Smooth muscle cell (in vitro differentiated cells): ENCODE measurements at regions not wholly inside any gene's neighbourhood (a gene's known extent, or its start where the extent isn't known, plus 50 kb on each side); places are given as distances from the start of the nearest gene placed in this dataset.

Source experiments
- DNase-seq: peaks from one replicate; lab custom pipeline; 2025; ENCODE audit not compliant: unreplicated experiment; lab: John Stamatoyannopoulos, UW
- H2AFZ ChIP-seq: fragments of 200-600 bp; sonication (generic); 2 replicates; pipeline ENCODE4 v1.6.0; 2016; ENCODE audit warnings: antibody characterized with exemption, low read depth, mild to moderate bottlenecking
- H3F3A ChIP-seq: fragments of 200-600 bp; sonication (generic); 2 replicates; pipeline ENCODE4 v1.6.0; 2017; ENCODE audit warnings: antibody characterized with exemption, low read depth
- H3K27ac ChIP-seq: fragments of 200-600 bp; sonication (generic); 2 replicates; pipeline ENCODE4 v1.5.1; 2016; ENCODE audit warnings: low read depth, mild to moderate bottlenecking
- H3K27me3 ChIP-seq: fragments of 200-600 bp; sonication (generic); 2 replicates; pipeline ENCODE4 v1.6.1; 2016; ENCODE audit warnings: low read depth, mild to moderate bottlenecking
- H3K36me3 ChIP-seq: fragments of 200-600 bp; sonication (generic); 2 replicates; pipeline ENCODE4 v1.5.1; 2016; ENCODE audit warnings: low read depth
- H3K4me1 ChIP-seq: fragments of 200-600 bp; sonication (generic); 2 replicates; pipeline ENCODE4 v1.5.1; 2016; ENCODE audit warnings: low read depth
- H3K4me2 ChIP-seq: fragments of 200-600 bp; sonication (generic); 2 replicates; pipeline ENCODE4 v1.6.0; 2016; ENCODE audit warnings: mild to moderate bottlenecking
- H3K4me3 ChIP-seq: fragments of 200-600 bp; sonication (generic); 2 replicates; pipeline ENCODE4 v1.5.1; 2016; ENCODE audit warnings: mild to moderate bottlenecking
- H3K79me2 ChIP-seq: fragments of 200-600 bp; sonication (generic); 2 replicates; pipeline ENCODE4 v1.6.0; 2016; ENCODE audit warnings: low read depth, mild to moderate bottlenecking
- H3K9ac ChIP-seq: fragments of 200-600 bp; sonication (generic); 2 replicates; pipeline ENCODE4 v1.6.0; 2016; ENCODE audit warnings: low read depth
- H3K9me3 ChIP-seq: fragments of 200-600 bp; sonication (generic); replicated peaks from 2 replicates; pipeline ENCODE4 v1.5.1; 2016; ENCODE audit warnings: low read depth
- H4K20me1 ChIP-seq: fragments of 200-600 bp; sonication (generic); 2 replicates; pipeline ENCODE4 v1.6.0; 2016; ENCODE audit warnings: low read depth
- WGBS: methylation state at CpG from one replicate; pipeline ENCODE4 v1.1.7; 2016; ENCODE audit warnings: low lambda C conversion rate; 5-methylcytosine and 5-hydroxymethylcytosine counted together
- TF ChIP-seq, protein P1 (sequence below): fragments of 200-600 bp; sonication (generic); IDR thresholded peaks from 2 replicates; pipeline ENCODE4 v1.5.1; 2017; ENCODE audit warnings: borderline replicate concordance, mild to moderate bottlenecking, antibody characterized with exemption; ENCODE audit not compliant: insufficient read depth, poor library complexity, severe bottlenecking

DNA sequence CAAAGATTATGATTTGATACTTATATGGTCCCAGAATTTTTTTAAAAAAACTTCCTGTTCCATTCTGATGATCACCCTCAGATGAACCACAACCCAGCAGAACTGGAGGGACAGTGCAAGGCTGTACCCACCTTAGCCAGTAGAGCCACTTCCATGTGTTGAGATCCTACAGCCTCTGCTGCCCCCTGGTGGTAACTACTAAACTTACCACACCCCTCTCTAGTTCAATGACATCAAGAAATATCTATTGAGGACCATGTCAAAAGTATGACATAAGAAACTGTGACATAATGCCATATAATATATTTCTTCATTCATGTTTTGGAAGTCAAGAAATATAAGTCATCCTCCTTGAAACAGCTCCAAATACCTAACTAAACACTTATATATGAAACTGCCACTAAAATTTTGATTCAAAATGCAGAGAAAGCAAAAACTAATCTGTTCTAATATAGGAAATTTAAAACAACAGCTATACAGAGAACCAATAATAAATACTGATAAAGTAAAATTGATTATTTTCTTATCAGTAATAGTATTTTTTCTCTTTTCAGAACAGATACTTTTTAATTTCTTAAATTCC is 412.6 kb downstream of the KCTD12 start:
- Histone ChIP-seq H2AFZ (peak overlapping the region; percentile 30), H3K9ac (no peak overlapping the region), H3K27me3 (no peaks in the 10 kb centered on the region), H4K20me1 (no peaks in the 10 kb centered on the region), H3F3A (no peaks in the 10 kb centered on the region), H3K27ac (peak overlapping the region; percentile 2), H3K4me2 (no peak overlapping the region), H3K36me3 (no peaks in the 10 kb centered on the region), H3K9me3 (no peaks in the 10 kb centered on the region), H3K4me3 (no peak overlapping the region), H3K4me1 (no peaks in the 10 kb centered on the region), H3K79me2 (no peaks in the 10 kb centered on the region)
- TF ChIP-seq, protein P1, sequence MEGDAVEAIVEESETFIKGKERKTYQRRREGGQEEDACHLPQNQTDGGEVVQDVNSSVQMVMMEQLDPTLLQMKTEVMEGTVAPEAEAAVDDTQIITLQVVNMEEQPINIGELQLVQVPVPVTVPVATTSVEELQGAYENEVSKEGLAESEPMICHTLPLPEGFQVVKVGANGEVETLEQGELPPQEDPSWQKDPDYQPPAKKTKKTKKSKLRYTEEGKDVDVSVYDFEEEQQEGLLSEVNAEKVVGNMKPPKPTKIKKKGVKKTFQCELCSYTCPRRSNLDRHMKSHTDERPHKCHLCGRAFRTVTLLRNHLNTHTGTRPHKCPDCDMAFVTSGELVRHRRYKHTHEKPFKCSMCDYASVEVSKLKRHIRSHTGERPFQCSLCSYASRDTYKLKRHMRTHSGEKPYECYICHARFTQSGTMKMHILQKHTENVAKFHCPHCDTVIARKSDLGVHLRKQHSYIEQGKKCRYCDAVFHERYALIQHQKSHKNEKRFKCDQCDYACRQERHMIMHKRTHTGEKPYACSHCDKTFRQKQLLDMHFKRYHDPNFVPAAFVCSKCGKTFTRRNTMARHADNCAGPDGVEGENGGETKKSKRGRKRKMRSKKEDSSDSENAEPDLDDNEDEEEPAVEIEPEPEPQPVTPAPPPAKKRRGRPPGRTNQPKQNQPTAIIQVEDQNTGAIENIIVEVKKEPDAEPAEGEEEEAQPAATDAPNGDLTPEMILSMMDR, result peak; percentile 86
- peak; percentile 14 for DNase-seq

DNA sequence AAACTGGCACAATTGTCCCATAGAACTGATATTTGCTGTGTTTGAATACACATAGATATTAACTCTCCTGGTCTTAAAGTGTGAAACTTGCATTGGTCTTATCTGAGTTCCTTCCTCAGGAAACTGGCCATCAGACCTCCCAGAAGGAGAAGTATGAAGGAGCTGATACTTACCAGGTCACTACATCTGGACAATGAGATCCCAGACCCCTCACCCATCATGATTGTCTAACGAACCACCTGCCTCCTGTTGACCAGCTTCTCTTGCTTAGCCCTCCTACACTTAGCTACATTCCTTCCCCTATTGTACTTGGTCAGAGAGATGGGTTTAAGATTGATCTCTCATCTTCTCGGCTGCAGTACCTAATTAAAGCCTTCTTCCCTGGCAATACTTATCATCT is 413.3 kb downstream of the KCTD12 start:
- no peaks in the 10 kb centered on the region for H3K4me1 ChIP-seq
- H3K9ac ChIP-seq, result no peak overlapping the region
- H3K27ac ChIP-seq, result no peak overlapping the region
- WGBS, result 90% methylated on average over 2 of the region's 2 CpGs
- H3K4me2 ChIP-seq, result no peak overlapping the region
- H4K20me1 ChIP-seq, result no peaks in the 10 kb centered on the region
- no peak overlapping the region for H3K4me3 ChIP-seq
- H3K27me3 ChIP-seq, result no peaks in the 10 kb centered on the region
- no peaks in the 10 kb centered on the region for H3F3A ChIP-seq
- no peaks in the 10 kb centered on the region for H3K36me3 ChIP-seq
- DNase-seq, result no peak
- H3K79me2 ChIP-seq, result no peaks in the 10 kb centered on the region
- no peaks in the 10 kb centered on the region for H3K9me3 ChIP-seq
- TF ChIP-seq, protein P1, result no peak
- H2AFZ ChIP-seq, result no peak overlapping the region

DNA sequence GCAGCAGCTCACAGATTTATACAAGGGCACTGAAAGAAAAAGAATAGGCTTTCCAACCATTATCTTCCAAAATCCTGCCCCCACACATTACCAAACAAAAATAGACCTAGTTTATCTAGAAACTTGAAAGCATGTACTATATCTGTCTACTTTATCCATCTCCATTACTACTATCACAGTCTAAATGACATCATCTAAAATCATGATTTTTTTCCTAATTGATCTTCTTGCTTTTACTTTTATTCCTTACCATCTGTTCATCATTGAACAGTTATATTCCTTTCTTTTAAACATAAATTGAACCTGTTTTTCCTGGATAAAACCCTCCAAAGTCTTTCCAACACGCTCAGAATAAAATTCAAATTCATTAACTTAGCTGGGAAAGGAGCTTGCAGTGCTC is 414.7 kb downstream of the KCTD12 start:
- H3K9me3 ChIP-seq, result no peaks in the 10 kb centered on the region
- DNase-seq, result no peak
- no peak overlapping the region for H3K9ac ChIP-seq
- H2AFZ ChIP-seq, result peak overlapping the region; percentile 65
- TF ChIP-seq, protein P1, result no peak
- H3K27me3 ChIP-seq, result no peaks in the 10 kb centered on the region
- H4K20me1 ChIP-seq, result no peaks in the 10 kb centered on the region
- no peaks in the 10 kb centered on the region for H3K4me1 ChIP-seq
- whole genome bisulfite sequencing, result 97% methylated on average over 1 of the region's 1 CpG
- H3K27ac ChIP-seq, result no peak overlapping the region
- H3K79me2 ChIP-seq, result no peaks in the 10 kb centered on the region
- H3K36me3 ChIP-seq, result no peaks in the 10 kb centered on the region
- no peak overlapping the region for H3K4me2 ChIP-seq
- H3F3A ChIP-seq, result peaks cover 6% of the 10 kb centered on the region
- no peak overlapping the region for H3K4me3 ChIP-seq

DNA sequence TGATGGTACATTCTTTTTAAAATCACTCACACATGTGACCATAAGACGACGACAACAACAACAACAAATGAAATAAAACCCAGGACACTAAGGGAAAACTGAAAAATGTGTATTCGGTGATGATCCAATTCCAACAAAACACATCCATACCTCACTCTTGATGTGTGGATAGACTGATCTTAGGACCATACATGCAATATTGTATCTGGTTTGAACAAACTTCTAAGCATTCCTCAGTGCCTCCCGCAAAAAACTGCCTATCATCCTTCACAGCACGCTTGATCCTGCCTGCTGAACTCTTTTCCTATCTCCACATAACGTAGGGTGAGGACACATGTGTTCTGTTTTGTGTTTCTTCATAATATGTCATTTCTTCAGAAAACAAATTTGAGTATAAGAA is 415.2 kb downstream of the KCTD12 start:
- H3K4me1 ChIP-seq, result no peaks in the 10 kb centered on the region
- no peak overlapping the region for H3K9ac ChIP-seq
- no peaks in the 10 kb centered on the region for H3K27me3 ChIP-seq
- H3K4me3 ChIP-seq, result no peak overlapping the region
- no peak overlapping the region for H3K4me2 ChIP-seq
- 50% methylated on average over 6 of the region's 6 CpGs for WGBS
- no peaks in the 10 kb centered on the region for H3K9me3 ChIP-seq
- H3K36me3 ChIP-seq, result no peaks in the 10 kb centered on the region
- no peaks in the 10 kb centered on the region for H4K20me1 ChIP-seq
- peak overlapping the region; percentile 65 for H2AFZ ChIP-seq
- peaks cover 6% of the 10 kb centered on the region for H3F3A ChIP-seq
- no peak for DNase-seq
- TF ChIP-seq, protein P1, result no peak
- H3K27ac ChIP-seq, result no peak overlapping the region
- H3K79me2 ChIP-seq, result no peaks in the 10 kb centered on the region
